ENCODE measurements at regions not wholly inside any gene's neighbourhood (a gene's known extent, or its start where the extent isn't known, plus 50 kb on each side); places are given as distances from the start of the nearest gene placed in this dataset.
A peak's percentile ranks its signal among the peaks of the same experiment; 100 is the strongest.

- Mint-ChIP-seq H3K4me1 (peaks cover 7% of the 10 kb centered on the region), H3K4me3 (no peak overlapping the region), H3K36me3 (no peaks in the 10 kb centered on the region), H3K27ac (no peak overlapping the region), H3K27me3 (ENCODE audit: low read depth in 3 of 3) (peaks cover 0 to 11% (median 0%) of the 10 kb centered on the region in 3 donors), H3K9me3 (no peaks in the 10 kb centered on the region)
- TF ChIP-seq CTCF (IDR thresholded peaks at IDR 0.05) = no peak
- Histone ChIP-seq H3K9me3 (replicated peaks in 1 of 2; ENCODE audit: control insufficient read depth in 1 of 2, insufficient read depth in 1 of 2, low read length in 2 of 2) (no peaks in the 10 kb centered on the region), H2AFZ (ENCODE audit: insufficient read depth, low read depth, low read length, poor library complexity, severe bottlenecking) (no peak overlapping the region), H3K79me2 (ENCODE audit: insufficient read depth, low read length) (no peaks in the 10 kb centered on the region), H3K4me1 (ENCODE audit: control insufficient read depth in 1 of 2, insufficient read depth in 2 of 2, low read length in 2 of 2) (no peaks in the 10 kb centered on the region), H3K27me3 (ENCODE audit: control insufficient read depth in 2 of 2, insufficient read depth in 2 of 2, low read length in 2 of 2) (peaks cover 0 to 3% of the 10 kb centered on the region in 2 donors), H3K27ac (ENCODE audit: low read depth in 1 of 2, low read length in 2 of 2) (no peak overlapping the region), H4K20me1 (ENCODE audit: insufficient read depth, low read length) (no peaks in the 10 kb centered on the region), H3K36me3 (replicated peaks in 1 of 2; ENCODE audit: control insufficient read depth in 1 of 2, insufficient read depth in 2 of 2, low read length in 2 of 2) (no peaks in the 10 kb centered on the region), H3K4me3 (replicated peaks in 1 of 3; ENCODE audit: low read depth in 2 of 3, low read length in 3 of 3) (no peak overlapping the region), H3K4me2 (replicated peaks; ENCODE audit: extremely low read depth, low read length, poor library complexity, severe bottlenecking) (no peak overlapping the region), H3K9ac (ENCODE audit: insufficient read depth, low read length, poor library complexity, severe bottlenecking) (no peak overlapping the region)
- DNase-seq = no peak
- intact Hi-C loops (cut with micrococcal nuclease) = no loop called here
- WGBS (ENCODE audit: insufficient coverage) = 80% methylated on average over 1 of the region's 6 CpGs
Measured at GRCh38 chrX:46130247-46130646, 415.0 kb downstream of the ZNF674 start.

GRCh38 chrX:46125111-46125510, 420.1 kb downstream of the ZNF674 start:
- no peaks in the 10 kb centered on the region for H3K4me1 ChIP-seq (ENCODE audit: control insufficient read depth in 1 of 2, insufficient read depth in 2 of 2, low read length in 2 of 2)
- H2AFZ ChIP-seq (ENCODE audit: insufficient read depth, low read depth, low read length, poor library complexity, severe bottlenecking) = no peak overlapping the region
- H3K4me3 ChIP-seq (replicated peaks in 1 of 3; ENCODE audit: low read depth in 2 of 3, low read length in 3 of 3) = peak overlapping the region in 1 of 3 experiments; percentile 9
- Mint-ChIP-seq H3K27ac (peak overlapping the region in 1 of 7 donors; percentile 74), H3K4me1 (peaks cover 9% of the 10 kb centered on the region), H3K4me3 (peak overlapping the region in 1 of 2 donors; percentile 78), H3K27me3 (ENCODE audit: low read depth in 3 of 3) (peaks cover 0 to 2% (median 0%) of the 10 kb centered on the region in 3 donors), H3K9me3 (peaks cover 0 to 3% (median 0%) of the 10 kb centered on the region in 7 donors), H3K36me3 (no peaks in the 10 kb centered on the region)
- H4K20me1 ChIP-seq (ENCODE audit: insufficient read depth, low read length) = no peaks in the 10 kb centered on the region
- no peak overlapping the region for H3K27ac ChIP-seq (ENCODE audit: low read depth in 1 of 2, low read length in 2 of 2)
- no peak for DNase-seq
- H3K4me2 ChIP-seq (replicated peaks; ENCODE audit: extremely low read depth, low read length, poor library complexity, severe bottlenecking) = peak overlapping the region; percentile 7
- no peaks in the 10 kb centered on the region for H3K36me3 ChIP-seq (replicated peaks in 1 of 2; ENCODE audit: control insufficient read depth in 1 of 2, insufficient read depth in 2 of 2, low read length in 2 of 2)
- H3K27me3 ChIP-seq (ENCODE audit: control insufficient read depth in 2 of 2, insufficient read depth in 2 of 2, low read length in 2 of 2) = peaks cover 0 to 3% of the 10 kb centered on the region in 2 donors
- TF ChIP-seq CTCF (IDR thresholded peaks at IDR 0.05) = no peak
- no peaks in the 10 kb centered on the region for H3K79me2 ChIP-seq (ENCODE audit: insufficient read depth, low read length)
- intact Hi-C loops (cut with micrococcal nuclease) = no loop called here
- no CpG with 5 or more reads among the region's 1 CpG for WGBS (ENCODE audit: insufficient coverage)
- H3K9ac ChIP-seq (ENCODE audit: insufficient read depth, low read length, poor library complexity, severe bottlenecking) = no peak overlapping the region
- H3K9me3 ChIP-seq (replicated peaks in 1 of 2; ENCODE audit: control insufficient read depth in 1 of 2, insufficient read depth in 1 of 2, low read length in 2 of 2) = no peaks in the 10 kb centered on the region
